ENCODE measurements at regions not wholly inside any gene's neighbourhood (a gene's known extent, or its start where the extent isn't known, plus 50 kb on each side); places are given as distances from the start of the nearest gene placed in this dataset.

- DNase-seq: no peak
Observed at GRCh38 chr13:33373624-33374023, 88.1 kb upstream of the STARD13 start.

- DNase-seq: no peak
Observed at GRCh38 chr13:33375421-33375820, 89.9 kb upstream of the STARD13 start.

- DNase-seq: no peak
Observed at GRCh38 chr13:33376212-33376611, 90.7 kb upstream of the STARD13 start.

GRCh38 chr13:33377411-33377810 is 91.9 kb upstream of the STARD13 start:
- DNase-seq: no peak

- no peak for DNase-seq
Observed at GRCh38 chr13:33377825-33378224, 92.3 kb upstream of the STARD13 start.

GRCh38 chr13:33379608-33380007 is 94.1 kb upstream of the STARD13 start:
- no peak for DNase-seq

- no peak for DNase-seq
Observed at GRCh38 chr13:33380487-33381079, 95.0 kb upstream of the STARD13 start.

GRCh38 chr13:33381180-33381579 is 95.6 kb upstream of the STARD13 start:
- no peak for DNase-seq

- no peak for DNase-seq
Observed at GRCh38 chr13:33381906-33382305, 96.4 kb upstream of the STARD13 start.

- no peak for DNase-seq
Observed at GRCh38 chr13:33383724-33384577, 98.4 kb upstream of the STARD13 start.

- no peak for DNase-seq
Observed at GRCh38 chr13:33388286-33388998, 102.9 kb upstream of the STARD13 start.

GRCh38 chr13:33392794-33393405 is 107.3 kb upstream of the STARD13 start:
- DNase-seq: no peak

GRCh38 chr13:33394294-33394932 is 108.9 kb upstream of the STARD13 start:
- no peak for DNase-seq

GRCh38 chr13:33401238-33401637 is 115.7 kb upstream of the STARD13 start:
- DNase-seq: no peak

GRCh38 chr13:33402975-33403374 is 117.4 kb upstream of the STARD13 start:
- DNase-seq: no peak

GRCh38 chr13:33403807-33404362 is 118.3 kb upstream of the STARD13 start:
- no peak for DNase-seq

GRCh38 chr13:33405371-33405770 is 119.8 kb upstream of the STARD13 start:
- no peak for DNase-seq

GRCh38 chr13:33409673-33410510 is 124.3 kb upstream of the STARD13 start:
- no peak for DNase-seq

GRCh38 chr13:33410619-33411018 is 125.1 kb upstream of the STARD13 start:
- no peak for DNase-seq

- DNase-seq: no peak
Observed at GRCh38 chr13:33411312-33411711, 125.8 kb upstream of the STARD13 start.

GRCh38 chr13:33415822-33416221 is 130.3 kb upstream of the STARD13 start:
- DNase-seq: no peak

All from fibroblast of skin of abdomen (primary cell).